B cell (primary cell): ENCODE measurements at regions not wholly inside any gene's neighbourhood (a gene's known extent, or its start where the extent isn't known, plus 50 kb on each side); places are given as distances from the start of the nearest gene placed in this dataset.

Experiments
- EZH2 ChIP-seq: IDR thresholded peaks from 2 replicates; pipeline ENCODE4 v1.6.1; 2012; ENCODE audit warnings: borderline replicate concordance, low read depth, mild to moderate bottlenecking, moderate library complexity, low read length; ENCODE audit not compliant: insufficient read depth, poor library complexity, severe bottlenecking
- TF ChIP-seq, protein P1 (sequence below): fragments of 200-600 bp; IDR thresholded peaks from one replicate; pipeline ENCODE4 v1.8.0; 2022; ENCODE audit warnings: antibody characterized with exemption, mild to moderate bottlenecking

DNA sequence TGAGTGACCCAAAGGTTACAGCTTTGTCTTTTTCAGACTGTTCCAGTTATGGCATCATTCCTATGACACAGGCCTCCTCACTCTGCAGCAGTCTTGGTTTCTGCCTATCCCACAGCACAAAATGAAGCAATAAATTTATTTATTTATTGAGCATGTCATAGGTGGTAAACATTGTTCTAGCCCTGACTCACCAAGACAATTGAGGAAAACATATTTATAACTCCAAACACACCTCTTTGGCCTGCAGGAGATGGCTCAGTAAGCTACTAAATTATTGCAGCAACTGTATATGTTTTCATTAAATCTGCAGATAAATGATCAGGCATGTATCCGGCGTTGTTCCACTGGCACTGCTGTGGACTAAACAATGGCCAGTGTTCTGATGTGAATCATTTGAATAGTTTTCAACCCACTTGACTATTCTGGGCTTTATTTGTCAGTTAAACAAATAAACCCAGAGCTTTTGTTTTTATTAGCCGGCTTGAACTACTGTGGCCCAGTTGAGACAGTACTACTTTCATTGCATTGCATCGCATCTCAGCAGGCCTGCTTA, 83.2 kb downstream of the FOXD1 start:
- TF ChIP-seq, protein P1, sequence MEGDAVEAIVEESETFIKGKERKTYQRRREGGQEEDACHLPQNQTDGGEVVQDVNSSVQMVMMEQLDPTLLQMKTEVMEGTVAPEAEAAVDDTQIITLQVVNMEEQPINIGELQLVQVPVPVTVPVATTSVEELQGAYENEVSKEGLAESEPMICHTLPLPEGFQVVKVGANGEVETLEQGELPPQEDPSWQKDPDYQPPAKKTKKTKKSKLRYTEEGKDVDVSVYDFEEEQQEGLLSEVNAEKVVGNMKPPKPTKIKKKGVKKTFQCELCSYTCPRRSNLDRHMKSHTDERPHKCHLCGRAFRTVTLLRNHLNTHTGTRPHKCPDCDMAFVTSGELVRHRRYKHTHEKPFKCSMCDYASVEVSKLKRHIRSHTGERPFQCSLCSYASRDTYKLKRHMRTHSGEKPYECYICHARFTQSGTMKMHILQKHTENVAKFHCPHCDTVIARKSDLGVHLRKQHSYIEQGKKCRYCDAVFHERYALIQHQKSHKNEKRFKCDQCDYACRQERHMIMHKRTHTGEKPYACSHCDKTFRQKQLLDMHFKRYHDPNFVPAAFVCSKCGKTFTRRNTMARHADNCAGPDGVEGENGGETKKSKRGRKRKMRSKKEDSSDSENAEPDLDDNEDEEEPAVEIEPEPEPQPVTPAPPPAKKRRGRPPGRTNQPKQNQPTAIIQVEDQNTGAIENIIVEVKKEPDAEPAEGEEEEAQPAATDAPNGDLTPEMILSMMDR, result no peak
- TF ChIP-seq EZH2, result no peak
